HepG2 (cell line): ENCODE measurements at regions not wholly inside any gene's neighbourhood (a gene's known extent, or its start where the extent isn't known, plus 50 kb on each side); places are given as distances from the start of the nearest gene placed in this dataset.

Source experiments
- ATAC-seq: fragments of 200-7000 bp; cut with Tn5 transposase; 3 replicates; pipeline ENCODE4 v1.9.1; 2020; ENCODE audit warnings: mild to moderate bottlenecking, moderate library complexity
- BruUV-seq: library from RNA; stranded (reverse); fragments of 400-500 nt; replicated peaks from 2 replicates; lab custom pipeline; 2021; lab: Mats Ljungman, UMichigan
- CTCF ChIA-PET: fragments of 300-600 bp; formaldehyde crosslinking; extraction: SDS; loops from one replicate; lab custom pipeline; 2021; ENCODE audit warnings: low total read pairs, inconsistent platforms, low intra/inter-chr PET ratio; lab: Yijun Ruan, JAX
- POLR2A ChIA-PET: fragments of 350-600 bp; sonication (Branson Sonifier 250); formaldehyde crosslinking; loops from one replicate; lab custom pipeline; 2020; ENCODE audit warnings: antibody characterized with exemption, inconsistent platforms; lab: Yijun Ruan, JAX
- DNase-seq: peaks from one replicate; pipeline ENCODE4 v3.0.0-alpha.2; 2015; ENCODE audit warnings: low spot score
- FAIRE-seq: peaks from 3 replicates; lab custom pipeline; 2011; peaks lifted over from hg19 to GRCh38; lab: Jason Lieb, UNC
- H2AFZ ChIP-seq: one replicate; pipeline ENCODE4 v1.6.1; 2011; ENCODE audit warnings: low read length, inconsistent platforms
- H3K27ac ChIP-seq: fragments of 300-600 bp; 3 replicates; pipeline ENCODE4 v1.8.0; 2011; ENCODE audit warnings: mixed run types, mild to moderate bottlenecking, mixed read lengths, low read length, inconsistent platforms; ENCODE audit not compliant: insufficient read depth; ENCODE audit errors: extremely low read length
- H3K27me3 ChIP-seq, 2 experiments: fragments of 200-600 bp in 1 of 2; 2 replicates in 1 of 2; 3 replicates in 1 of 2; pipeline versions ENCODE4 v1.6.0 to v1.8.0; 2011; ENCODE audit warnings: low read length in 2 of 2, mild to moderate bottlenecking in 2 of 2, moderate library complexity in 2 of 2, inconsistent platforms in 1 of 2; ENCODE audit not compliant: insufficient read depth in 2 of 2, control insufficient read depth in 1 of 2
- H3K36me3 ChIP-seq, 2 experiments: fragments of 200-600 bp in 1 of 2; replicated peaks in 1 of 2; 2 replicates in 1 of 2; 3 replicates in 1 of 2; pipeline versions ENCODE4 v1.5.1 to v1.8.0; 2011; ENCODE audit warnings: low read length in 2 of 2, inconsistent platforms in 1 of 2; ENCODE audit not compliant: insufficient read depth in 2 of 2, control insufficient read depth in 1 of 2
- H3K4me1 ChIP-seq: 2 replicates; pipeline ENCODE4 v1.5.1; 2012; ENCODE audit warnings: low read length, inconsistent platforms; ENCODE audit not compliant: insufficient read depth
- H3K4me2 ChIP-seq: 2 replicates; pipeline ENCODE4 v1.6.0; 2011; ENCODE audit warnings: low read depth, low read length, inconsistent platforms
- H3K4me3 ChIP-seq, 3 experiments: fragments of 200-600 bp in 1 of 3; sonication (generic), shearing (Covaris generic) in 1 of 3; replicated peaks in 1 of 3; 2 replicates each; pipeline ENCODE4 v1.5.1; 2011 to 2016; ENCODE audit warnings: low read length in 3 of 3, inconsistent platforms in 2 of 3, low read depth in 2 of 3, mild to moderate bottlenecking in 2 of 3, control low read depth in 1 of 3, mixed read lengths in 1 of 3; ENCODE audit not compliant: insufficient read depth in 1 of 3
- H3K79me2 ChIP-seq: one replicate; pipeline ENCODE4 v1.6.1; 2011; ENCODE audit warnings: low read length, inconsistent platforms; ENCODE audit not compliant: insufficient read depth
- H3K9ac ChIP-seq: 2 replicates; pipeline ENCODE4 v1.6.0; 2011; ENCODE audit warnings: mild to moderate bottlenecking, low read depth, low read length, inconsistent platforms; ENCODE audit not compliant: insufficient read depth
- H3K9me3 ChIP-seq: 2 replicates; pipeline ENCODE4 v1.5.1; 2012; ENCODE audit warnings: mild to moderate bottlenecking, low read length
- H4K20me1 ChIP-seq: 2 replicates; pipeline ENCODE4 v1.6.0; 2011; ENCODE audit warnings: inconsistent platforms, mild to moderate bottlenecking, low read length, moderate library complexity; ENCODE audit not compliant: insufficient read depth
- ATAD3A ChIP-seq: sonication (generic); formaldehyde crosslinking; IDR thresholded peaks from 2 replicates; pipeline ENCODE4 v1.4.0; 2020; ENCODE audit warnings: missing genetic modification reagents
- CBFB ChIP-seq: sonication (generic); formaldehyde crosslinking; IDR thresholded peaks from 2 replicates; pipeline ENCODE4 v1.4.0; 2020; ENCODE audit warnings: missing genetic modification reagents
- GFI1 ChIP-seq: sonication (generic); formaldehyde crosslinking; IDR thresholded peaks from 2 replicates; pipeline ENCODE4 v1.5.0; 2020; ENCODE audit warnings: missing genetic modification reagents, mild to moderate bottlenecking, borderline replicate concordance
- PHF21A ChIP-seq: sonication (generic); formaldehyde crosslinking; IDR thresholded peaks from 2 replicates; pipeline ENCODE4 v1.5.0; 2020; ENCODE audit warnings: mild to moderate bottlenecking, missing genetic modification reagents
- RAD21 ChIP-seq: fragments of 450-650 bp; formaldehyde crosslinking; IDR thresholded peaks from 2 replicates; pipeline ENCODE4 v1.5.0; 2020; ENCODE audit warnings: mild to moderate bottlenecking
- TAF1 ChIP-seq: sonication (generic); formaldehyde crosslinking; IDR thresholded peaks from 2 replicates; pipeline ENCODE4 v1.4.0; 2020; ENCODE audit warnings: missing genetic modification reagents
- TOPORS ChIP-seq: sonication (generic); formaldehyde crosslinking; IDR thresholded peaks from 2 replicates; pipeline ENCODE4 v1.8.0; 2023; ENCODE audit warnings: mild to moderate bottlenecking, missing genetic modification reagents
- ZMYM2 ChIP-seq: sonication (generic); formaldehyde crosslinking; IDR thresholded peaks from 2 replicates; pipeline ENCODE4 v1.8.0; 2022; ENCODE audit warnings: mild to moderate bottlenecking, missing genetic modification reagents
- ZNF614 ChIP-seq: IDR thresholded peaks from 2 replicates; pipeline ENCODE4 v1.6.1; 2018; ENCODE audit warnings: missing biosample characterization, missing genetic modification reagents, inconsistent platforms, borderline replicate concordance
- ZNF703 ChIP-seq: sonication (generic); formaldehyde crosslinking; IDR thresholded peaks from 2 replicates; pipeline ENCODE4 v1.5.1; 2020; ENCODE audit warnings: missing genetic modification reagents, mild to moderate bottlenecking, moderate library complexity, borderline replicate concordance
- WGBS: methylation state at CpG from one replicate; pipeline ENCODE4 v1.1.6; 2017; ENCODE audit warnings: low lambda C conversion rate; 5-methylcytosine and 5-hydroxymethylcytosine counted together
- in situ Hi-C: cut with HindIII; loops from 2 replicates; pipeline ENCODE4 v1.10.0; 2017; ENCODE audit warnings: low pct_unique_long_range_greater_than_20kb; ENCODE audit not compliant: extremely low pct_ligation_motif_present
- intact Hi-C: fragments of 100-400 bp; cut with micrococcal nuclease; formaldehyde crosslinking; loops from one replicate; pipeline ENCODE4 v1.10.0; 2022; ENCODE audit not compliant: unreplicated experiment
- TF ChIP-seq, protein P1 (sequence below): sonication (generic); formaldehyde crosslinking; IDR thresholded peaks from 2 replicates; pipeline ENCODE4 v1.5.0; 2020; ENCODE audit warnings: missing genetic modification reagents
- TF ChIP-seq, protein P2 (sequence below): sonication (generic); formaldehyde crosslinking; IDR thresholded peaks from 2 replicates; pipeline ENCODE4 v1.4.0; 2020; ENCODE audit warnings: low read depth, mild to moderate bottlenecking, missing genetic modification reagents
- TF ChIP-seq, protein P3 (sequence below), 2 experiments: IDR thresholded peaks; 2 replicates each; pipeline ENCODE4 v1.6.1; 2011 to 2012; ENCODE audit warnings: low read length in 2 of 2, borderline replicate concordance in 1 of 2, low read depth in 1 of 2, mild to moderate bottlenecking in 1 of 2, moderate library complexity in 1 of 2
- TF ChIP-seq, protein P4 (sequence below): sonication (generic); formaldehyde crosslinking; IDR thresholded peaks from 2 replicates; pipeline ENCODE4 v1.5.1; 2020; ENCODE audit warnings: missing genetic modification reagents, mild to moderate bottlenecking, borderline replicate concordance
- TF ChIP-seq, protein P5 (sequence below): sonication (generic); formaldehyde crosslinking; IDR thresholded peaks from 2 replicates; pipeline ENCODE4 v1.9.0; 2022; ENCODE audit warnings: missing genetic modification reagents, mild to moderate bottlenecking, borderline replicate concordance

DNA sequence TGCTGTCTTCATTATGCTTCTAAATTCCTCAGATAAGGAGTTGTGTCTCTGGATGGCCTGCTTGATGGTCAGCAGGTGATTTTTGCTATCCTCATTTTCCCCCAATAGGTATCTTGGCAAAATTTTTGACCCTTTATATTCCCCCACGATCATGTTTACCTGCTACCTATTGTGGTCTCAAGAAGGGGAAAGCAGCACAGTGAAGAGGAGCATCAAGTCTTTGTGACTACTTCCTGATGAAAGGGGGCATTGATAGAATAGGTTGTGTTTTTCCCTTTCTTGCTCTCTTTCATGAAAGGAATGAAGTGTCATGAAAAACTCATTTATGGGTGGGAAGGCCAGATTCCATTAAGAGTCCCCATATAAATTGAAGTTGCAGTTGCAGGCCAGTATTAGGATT, 153.8 kb downstream of the KLF8 start:
- ATAC-seq = no peak
- WGBS = 0% methylated on average over 1 of the region's 1 CpG
- TF ChIP-seq ZNF703 (no peak), CBFB (CRISPR knock-in tag) (no peak), GFI1 (CRISPR knock-in tag) (no peak), ATAD3A (CRISPR knock-in tag) (no peak), PHF21A (CRISPR knock-in tag) (no peak), TAF1 (CRISPR knock-in tag) (no peak), ZNF614 (CRISPR knock-in tag) (no peak), RAD21 (CRISPR knock-in tag) (no peak), ZMYM2 (no peak), TOPORS (CRISPR knock-in tag) (no peak)
- TF ChIP-seq, protein P1, sequence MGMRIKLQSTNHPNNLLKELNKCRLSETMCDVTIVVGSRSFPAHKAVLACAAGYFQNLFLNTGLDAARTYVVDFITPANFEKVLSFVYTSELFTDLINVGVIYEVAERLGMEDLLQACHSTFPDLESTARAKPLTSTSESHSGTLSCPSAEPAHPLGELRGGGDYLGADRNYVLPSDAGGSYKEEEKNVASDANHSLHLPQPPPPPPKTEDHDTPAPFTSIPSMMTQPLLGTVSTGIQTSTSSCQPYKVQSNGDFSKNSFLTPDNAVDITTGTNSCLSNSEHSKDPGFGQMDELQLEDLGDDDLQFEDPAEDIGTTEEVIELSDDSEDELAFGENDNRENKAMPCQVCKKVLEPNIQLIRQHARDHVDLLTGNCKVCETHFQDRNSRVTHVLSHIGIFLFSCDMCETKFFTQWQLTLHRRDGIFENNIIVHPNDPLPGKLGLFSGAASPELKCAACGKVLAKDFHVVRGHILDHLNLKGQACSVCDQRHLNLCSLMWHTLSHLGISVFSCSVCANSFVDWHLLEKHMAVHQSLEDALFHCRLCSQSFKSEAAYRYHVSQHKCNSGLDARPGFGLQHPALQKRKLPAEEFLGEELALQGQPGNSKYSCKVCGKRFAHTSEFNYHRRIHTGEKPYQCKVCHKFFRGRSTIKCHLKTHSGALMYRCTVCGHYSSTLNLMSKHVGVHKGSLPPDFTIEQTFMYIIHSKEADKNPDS (CRISPR knock-in tag) = no peak
- TF ChIP-seq, protein P2, sequence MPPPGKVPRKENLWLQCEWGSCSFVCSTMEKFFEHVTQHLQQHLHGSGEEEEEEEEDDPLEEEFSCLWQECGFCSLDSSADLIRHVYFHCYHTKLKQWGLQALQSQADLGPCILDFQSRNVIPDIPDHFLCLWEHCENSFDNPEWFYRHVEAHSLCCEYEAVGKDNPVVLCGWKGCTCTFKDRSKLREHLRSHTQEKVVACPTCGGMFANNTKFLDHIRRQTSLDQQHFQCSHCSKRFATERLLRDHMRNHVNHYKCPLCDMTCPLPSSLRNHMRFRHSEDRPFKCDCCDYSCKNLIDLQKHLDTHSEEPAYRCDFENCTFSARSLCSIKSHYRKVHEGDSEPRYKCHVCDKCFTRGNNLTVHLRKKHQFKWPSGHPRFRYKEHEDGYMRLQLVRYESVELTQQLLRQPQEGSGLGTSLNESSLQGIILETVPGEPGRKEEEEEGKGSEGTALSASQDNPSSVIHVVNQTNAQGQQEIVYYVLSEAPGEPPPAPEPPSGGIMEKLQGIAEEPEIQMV (CRISPR knock-in tag) = no peak
- TF ChIP-seq, protein P3, sequence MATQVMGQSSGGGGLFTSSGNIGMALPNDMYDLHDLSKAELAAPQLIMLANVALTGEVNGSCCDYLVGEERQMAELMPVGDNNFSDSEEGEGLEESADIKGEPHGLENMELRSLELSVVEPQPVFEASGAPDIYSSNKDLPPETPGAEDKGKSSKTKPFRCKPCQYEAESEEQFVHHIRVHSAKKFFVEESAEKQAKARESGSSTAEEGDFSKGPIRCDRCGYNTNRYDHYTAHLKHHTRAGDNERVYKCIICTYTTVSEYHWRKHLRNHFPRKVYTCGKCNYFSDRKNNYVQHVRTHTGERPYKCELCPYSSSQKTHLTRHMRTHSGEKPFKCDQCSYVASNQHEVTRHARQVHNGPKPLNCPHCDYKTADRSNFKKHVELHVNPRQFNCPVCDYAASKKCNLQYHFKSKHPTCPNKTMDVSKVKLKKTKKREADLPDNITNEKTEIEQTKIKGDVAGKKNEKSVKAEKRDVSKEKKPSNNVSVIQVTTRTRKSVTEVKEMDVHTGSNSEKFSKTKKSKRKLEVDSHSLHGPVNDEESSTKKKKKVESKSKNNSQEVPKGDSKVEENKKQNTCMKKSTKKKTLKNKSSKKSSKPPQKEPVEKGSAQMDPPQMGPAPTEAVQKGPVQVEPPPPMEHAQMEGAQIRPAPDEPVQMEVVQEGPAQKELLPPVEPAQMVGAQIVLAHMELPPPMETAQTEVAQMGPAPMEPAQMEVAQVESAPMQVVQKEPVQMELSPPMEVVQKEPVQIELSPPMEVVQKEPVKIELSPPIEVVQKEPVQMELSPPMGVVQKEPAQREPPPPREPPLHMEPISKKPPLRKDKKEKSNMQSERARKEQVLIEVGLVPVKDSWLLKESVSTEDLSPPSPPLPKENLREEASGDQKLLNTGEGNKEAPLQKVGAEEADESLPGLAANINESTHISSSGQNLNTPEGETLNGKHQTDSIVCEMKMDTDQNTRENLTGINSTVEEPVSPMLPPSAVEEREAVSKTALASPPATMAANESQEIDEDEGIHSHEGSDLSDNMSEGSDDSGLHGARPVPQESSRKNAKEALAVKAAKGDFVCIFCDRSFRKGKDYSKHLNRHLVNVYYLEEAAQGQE (IDR thresholded peaks at IDR 0.05; ENCODE audit: borderline replicate concordance in 1 of 2, low read depth in 1 of 2, low read length in 2 of 2) = no peak
- TF ChIP-seq, protein P4, sequence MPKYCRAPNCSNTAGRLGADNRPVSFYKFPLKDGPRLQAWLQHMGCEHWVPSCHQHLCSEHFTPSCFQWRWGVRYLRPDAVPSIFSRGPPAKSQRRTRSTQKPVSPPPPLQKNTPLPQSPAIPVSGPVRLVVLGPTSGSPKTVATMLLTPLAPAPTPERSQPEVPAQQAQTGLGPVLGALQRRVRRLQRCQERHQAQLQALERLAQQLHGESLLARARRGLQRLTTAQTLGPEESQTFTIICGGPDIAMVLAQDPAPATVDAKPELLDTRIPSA (CRISPR knock-in tag) = no peak
- TF ChIP-seq, protein P5, sequence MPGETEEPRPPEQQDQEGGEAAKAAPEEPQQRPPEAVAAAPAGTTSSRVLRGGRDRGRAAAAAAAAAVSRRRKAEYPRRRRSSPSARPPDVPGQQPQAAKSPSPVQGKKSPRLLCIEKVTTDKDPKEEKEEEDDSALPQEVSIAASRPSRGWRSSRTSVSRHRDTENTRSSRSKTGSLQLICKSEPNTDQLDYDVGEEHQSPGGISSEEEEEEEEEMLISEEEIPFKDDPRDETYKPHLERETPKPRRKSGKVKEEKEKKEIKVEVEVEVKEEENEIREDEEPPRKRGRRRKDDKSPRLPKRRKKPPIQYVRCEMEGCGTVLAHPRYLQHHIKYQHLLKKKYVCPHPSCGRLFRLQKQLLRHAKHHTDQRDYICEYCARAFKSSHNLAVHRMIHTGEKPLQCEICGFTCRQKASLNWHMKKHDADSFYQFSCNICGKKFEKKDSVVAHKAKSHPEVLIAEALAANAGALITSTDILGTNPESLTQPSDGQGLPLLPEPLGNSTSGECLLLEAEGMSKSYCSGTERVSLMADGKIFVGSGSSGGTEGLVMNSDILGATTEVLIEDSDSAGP (CRISPR knock-in tag) = no peak
- TF ChIP-seq, all 625 proteins: peak for 0
- H3K4me3 ChIP-seq = no peak overlapping the region
- H3K4me2 ChIP-seq = no peak overlapping the region
- H2AFZ ChIP-seq = no peak overlapping the region
- H3K9me3 ChIP-seq = no peaks in the 10 kb centered on the region
- H3K9ac ChIP-seq = no peak overlapping the region
- no peaks in the 10 kb centered on the region for H3K79me2 ChIP-seq
- no peaks in the 10 kb centered on the region for H4K20me1 ChIP-seq
- no peaks in the 10 kb centered on the region for H3K27me3 ChIP-seq
- no peak overlapping the region for H3K27ac ChIP-seq
- DNase-seq (no peak), FAIRE-seq (no peak)
- in situ Hi-C loops = no loop called here
- H3K4me1 ChIP-seq = no peaks in the 10 kb centered on the region
- no peaks in the 10 kb centered on the region for H3K36me3 ChIP-seq
- CTCF ChIA-PET = no interaction called here
- intact Hi-C loops = no loop called here
- POLR2A ChIA-PET = no interaction called here
- BruUV-seq = no TSS peak
